Smooth muscle cell of the brain vasculature (primary cell): ENCODE measurements at regions not wholly inside any gene's neighbourhood (a gene's known extent, or its start where the extent isn't known, plus 50 kb on each side); places are given as distances from the start of the nearest gene placed in this dataset.

ENCODE experiments used
- DNase-seq: peaks from one replicate; pipeline ENCODE4 v3.0.0-alpha.2; 2012; ENCODE audit warnings: low read depth, low spot score

DNA sequence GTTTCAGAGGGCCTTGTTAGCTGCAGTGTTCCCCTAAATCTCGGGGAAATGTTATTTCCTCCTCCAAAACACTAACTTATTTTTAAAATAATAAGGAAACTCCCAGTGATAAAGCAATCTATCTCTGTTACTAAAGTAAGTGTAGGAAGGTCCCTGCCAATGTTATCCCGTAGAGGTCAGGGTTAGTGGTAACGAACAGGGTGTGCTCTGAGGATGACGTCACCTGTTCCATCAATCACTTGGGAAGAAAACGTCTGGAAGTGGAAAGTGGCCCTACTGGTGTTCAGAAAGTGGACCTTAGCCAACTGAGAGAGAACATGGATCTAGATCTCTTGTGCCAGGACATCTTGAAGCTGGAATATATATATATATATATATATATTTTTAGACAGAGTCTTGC, 249.5 kb downstream of the BCOR start:
- DNase-seq: no peak

DNA sequence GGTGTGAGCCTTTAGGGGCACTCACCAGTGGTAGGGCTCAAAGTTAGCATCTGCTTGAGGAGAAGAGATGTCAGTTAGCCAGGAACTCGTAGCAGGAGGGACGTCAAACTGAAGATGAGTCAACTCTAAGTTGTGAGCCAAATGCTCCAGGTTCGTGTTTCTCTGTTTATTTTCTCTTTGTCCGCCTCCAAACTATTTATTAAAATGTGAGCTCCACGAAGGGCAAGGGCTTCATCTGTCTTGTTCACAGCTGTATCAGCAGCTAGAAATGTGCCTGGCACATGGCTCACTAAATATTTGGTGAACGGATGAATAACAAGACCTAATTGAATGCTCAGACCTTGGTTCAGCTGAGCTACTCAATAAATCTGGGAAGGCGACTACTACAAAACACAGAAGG, 248.9 kb downstream of the BCOR start:
- peak; percentile 61 for DNase-seq

DNA sequence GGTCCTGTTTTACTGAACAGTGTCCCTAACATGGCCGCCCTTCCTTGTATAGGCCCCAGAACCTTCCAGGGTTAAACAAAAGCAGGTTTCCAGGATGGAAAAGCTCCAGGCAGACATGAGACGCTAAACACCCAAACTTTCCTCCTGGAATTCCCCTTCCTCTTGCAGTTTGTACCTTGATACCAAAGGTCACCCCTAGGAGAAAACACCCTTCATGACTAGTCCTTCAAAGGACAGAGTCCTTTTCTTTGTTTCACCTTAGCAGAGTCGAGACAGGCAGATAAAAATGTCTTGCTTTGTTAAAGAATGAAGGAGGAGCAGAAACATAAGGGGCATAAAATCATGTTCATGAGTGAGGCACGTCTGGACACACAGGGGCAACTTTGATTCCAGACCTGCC, 247.5 kb downstream of the BCOR start:
- no peak for DNase-seq

DNA sequence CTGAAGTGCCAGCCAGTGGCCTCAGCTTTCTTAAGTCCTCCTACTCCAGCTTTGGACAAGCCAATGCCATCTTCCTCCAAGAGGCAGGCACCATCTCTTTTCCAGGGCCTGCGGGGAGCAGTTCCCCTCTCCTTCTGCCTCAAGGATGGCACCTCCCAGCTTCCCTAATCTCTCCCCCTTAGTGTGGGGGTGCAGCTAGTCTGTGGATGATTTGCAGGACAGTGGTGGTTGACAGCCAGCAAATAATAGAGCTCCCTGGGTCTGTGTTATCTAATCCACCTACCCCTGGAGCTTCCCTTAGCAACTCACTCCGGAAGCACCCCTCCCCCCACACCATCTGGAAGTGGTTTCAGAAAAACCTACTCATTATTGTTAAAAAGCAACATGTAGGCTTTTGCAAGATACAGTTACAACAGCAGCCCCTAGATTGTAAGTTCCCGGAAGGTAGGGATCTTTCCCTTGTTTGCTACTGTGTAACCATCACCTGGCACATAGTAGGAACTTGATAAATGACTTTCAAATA, 247.1 kb downstream of the BCOR start:
- DNase-seq: peak; percentile 28

DNA sequence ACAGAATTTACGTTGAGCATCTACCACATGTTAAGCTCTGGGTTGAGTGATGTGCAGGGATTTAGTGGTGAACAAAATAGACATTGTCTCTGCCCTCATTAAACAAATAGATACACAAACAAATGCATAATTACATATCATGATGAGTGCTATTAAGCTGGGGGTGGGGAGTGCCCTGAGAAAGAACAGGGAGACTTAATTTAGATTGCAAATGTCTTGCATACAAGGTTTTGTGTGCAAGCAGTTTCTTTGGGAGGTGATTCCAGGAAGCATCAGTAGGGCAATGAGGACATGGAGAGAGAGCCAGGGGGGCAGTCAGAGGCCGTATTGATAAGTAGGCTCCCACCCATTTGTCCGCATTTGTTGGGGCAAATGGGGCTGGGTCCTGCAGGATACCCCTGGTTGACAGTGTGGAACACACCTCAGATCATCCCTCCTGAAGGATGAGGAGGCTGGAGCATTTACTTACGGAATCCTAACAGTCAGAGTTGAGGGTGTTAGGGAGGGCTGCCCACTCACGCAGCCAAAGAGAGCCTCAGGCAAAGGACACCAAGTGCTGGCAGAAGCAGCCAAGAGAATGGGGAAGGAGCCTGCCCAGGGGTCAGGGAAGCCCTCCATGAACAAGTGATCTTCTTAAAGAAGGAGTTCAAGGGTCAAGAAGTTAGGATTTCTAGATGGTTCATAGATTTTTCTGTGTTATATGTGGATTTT, 245.9 kb downstream of the BCOR start:
- no peak for DNase-seq

DNA sequence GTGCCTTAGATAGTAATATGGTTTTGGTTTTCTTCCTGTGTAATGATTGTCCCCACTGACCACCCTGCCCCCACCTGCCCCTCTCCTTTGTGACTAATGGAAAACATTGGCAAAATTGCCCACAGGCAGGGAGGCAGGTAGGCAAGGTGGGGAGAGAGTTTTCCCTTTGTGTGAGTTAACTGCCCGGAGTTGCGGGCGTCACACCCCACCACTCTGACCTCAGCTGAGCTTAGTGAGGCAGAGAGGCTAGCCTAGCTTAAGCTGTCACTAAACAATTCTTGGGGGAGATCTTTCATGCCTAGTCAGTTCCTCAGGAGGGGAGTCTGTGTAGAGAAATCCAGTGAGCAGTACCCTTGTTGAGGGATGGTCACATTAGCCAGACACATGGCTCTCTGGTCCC, 245.3 kb downstream of the BCOR start:
- DNase-seq: no peak

DNA sequence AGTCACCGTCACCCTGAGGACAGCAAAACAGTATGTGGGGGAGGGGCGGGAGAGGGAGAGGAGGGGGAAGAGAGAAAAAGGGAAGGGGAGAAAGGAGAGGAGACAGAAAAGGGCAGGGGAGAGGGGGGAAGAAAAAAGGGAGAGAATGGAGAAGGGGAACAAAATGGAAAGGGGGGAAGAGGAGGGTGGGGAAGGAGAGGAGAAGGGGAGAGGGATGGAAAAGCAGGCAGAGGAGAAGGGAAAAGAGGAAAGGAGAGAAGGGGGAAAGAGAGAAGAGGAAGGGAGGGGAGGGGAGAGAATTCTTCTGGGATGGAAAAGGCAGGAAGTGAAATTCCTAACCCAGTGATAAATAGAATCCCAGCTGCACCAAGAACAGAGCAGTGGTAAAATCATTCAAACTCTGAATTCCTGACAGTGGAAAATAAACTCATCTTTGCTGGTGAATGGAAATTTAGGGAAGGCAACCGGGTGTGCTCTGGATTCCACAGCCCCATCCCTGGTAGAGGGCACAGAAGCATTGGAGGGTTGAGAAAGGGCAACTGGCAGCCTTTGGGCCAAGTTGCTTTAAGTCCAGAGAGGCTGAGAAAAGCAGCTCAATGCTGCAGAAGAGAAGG, 244.2 kb downstream of the BCOR start:
- no peak for DNase-seq

- no peak for DNase-seq
These were observed 242.7 kb downstream of the BCOR start for GRCh38 chrX:39854772-39855747.

DNA sequence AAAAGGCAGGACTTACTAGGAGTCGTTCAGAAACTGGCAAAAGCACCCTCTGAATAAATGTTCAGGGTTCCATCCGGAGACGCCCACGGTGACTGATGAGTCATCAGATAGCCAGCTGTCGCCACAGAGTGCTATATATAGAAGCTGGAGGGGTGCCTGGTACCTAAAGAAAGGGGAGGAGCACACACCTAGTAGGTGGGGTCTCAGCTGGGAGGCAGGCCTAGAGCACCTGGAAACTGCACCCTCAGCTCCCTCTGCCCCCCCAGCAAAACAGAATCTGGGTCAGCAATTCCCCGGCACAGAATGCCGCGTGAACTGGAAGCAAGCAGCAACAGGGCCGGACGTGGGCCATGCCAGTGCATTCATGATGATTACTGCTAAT, 242.0 kb downstream of the BCOR start:
- DNase-seq: no peak

DNA sequence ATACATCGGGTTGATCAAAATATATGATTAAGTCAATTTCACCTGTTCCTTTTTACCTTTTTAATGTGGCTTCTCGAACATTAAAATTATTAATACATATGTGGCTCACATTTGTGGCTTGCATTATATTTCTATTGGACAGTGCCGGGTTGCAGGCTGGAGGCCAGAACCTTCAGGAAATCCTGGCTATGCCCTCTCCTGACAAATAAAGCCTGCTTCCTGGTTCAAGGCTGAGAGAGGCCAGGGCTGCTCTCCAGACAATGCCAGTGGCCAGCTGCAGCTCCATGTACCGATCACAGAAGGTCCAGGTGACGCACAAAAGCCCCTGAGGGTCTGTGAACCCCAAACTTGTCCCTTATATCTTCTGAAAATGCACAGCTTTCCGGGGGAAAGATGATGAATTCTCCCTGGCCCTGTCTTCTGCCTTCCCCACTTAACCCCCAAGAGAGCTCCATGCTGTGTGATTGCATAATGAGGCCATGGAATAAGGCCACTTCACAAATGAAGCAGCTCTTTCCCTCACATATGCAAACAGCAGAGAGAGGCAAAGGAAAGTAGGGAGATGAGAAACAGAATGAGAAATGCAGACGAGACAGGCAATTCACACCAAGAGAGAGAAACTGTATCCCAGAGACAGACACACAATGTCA, 241.2 kb downstream of the BCOR start:
- no peak for DNase-seq

GRCh38 chrX:39857780-39858179, 240.0 kb downstream of the BCOR start:
- DNase-seq: no peak

DNA sequence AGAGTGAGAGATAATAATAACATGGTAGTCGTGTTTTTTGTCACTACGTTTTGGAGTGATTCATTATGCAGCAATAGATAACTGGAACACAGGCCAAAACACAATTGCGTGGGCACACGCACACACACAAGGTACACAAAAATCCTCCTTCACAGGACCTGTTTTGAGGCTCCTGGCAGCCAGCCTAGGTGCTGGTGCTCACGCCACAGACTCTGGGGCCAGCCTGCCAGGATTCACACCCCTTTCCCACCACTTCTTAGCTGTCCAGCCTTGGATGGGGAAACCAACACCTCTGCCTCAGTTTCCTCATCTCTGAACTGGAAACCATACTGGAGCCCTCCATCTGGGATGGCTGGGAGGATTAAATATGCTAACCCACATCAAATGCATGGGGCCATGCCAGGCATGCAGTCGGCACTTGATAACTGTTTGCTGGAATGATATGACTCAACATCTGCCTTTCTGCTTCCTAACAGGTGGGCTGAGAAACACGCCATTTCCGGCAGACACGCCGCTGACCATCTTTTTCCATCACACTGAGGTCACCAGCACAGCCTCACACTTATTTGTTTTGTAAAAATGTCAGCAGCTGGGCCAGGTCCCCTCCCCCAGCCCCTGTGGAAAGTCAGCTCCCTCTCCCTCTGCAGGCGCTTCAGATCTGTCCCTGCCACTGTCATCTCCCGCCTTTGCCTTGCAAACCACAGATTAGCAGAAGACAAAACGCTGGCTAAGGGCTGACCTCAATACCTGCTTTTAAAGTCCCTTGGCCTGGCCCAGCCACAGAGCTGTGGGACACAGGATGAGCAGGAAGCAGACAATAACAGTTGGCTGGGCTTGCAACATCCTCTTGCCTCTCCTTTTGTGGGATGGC, 237.5 kb downstream of the BCOR start:
- no peak for DNase-seq

DNA sequence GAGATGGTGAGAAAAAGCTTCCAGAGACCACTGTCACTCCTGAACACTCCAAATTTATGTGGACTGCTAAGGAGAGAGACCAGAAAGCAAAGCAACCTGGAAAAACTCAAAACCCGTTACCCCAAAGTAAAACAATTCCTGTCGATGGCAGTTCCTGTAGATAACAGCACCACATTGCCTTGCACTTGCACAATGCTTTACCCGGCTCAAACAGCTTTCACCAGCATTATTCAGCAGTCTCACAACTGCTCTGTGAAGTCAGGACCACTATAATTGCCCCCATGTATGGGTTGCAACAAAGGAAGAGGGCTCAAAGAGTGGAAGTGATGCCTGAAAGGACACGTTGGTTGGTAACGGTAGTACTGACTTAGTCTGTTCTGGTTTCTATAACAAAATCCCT, 234.8 kb downstream of the BCOR start:
- DNase-seq: no peak

DNA sequence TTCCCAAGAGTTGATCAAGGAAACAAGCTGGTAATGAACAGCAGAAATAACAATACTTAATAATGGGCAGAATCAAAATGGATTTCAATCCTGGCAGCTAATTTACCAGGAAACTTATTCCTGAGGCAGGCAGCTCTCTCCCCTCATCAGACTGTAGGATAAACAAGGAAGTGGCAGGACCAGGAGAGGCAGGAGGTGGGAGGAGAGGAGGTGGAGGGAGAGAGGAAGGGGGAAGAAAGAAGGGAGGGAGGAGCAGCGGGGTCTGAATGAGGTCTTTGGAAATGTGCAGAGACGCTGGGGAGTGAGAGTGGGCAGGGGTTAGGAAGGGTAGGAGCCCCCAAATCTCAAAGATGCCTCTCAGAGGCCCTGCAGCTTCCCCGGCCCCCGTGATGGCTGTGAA, 231.5 kb downstream of the BCOR start:
- no peak for DNase-seq

DNA sequence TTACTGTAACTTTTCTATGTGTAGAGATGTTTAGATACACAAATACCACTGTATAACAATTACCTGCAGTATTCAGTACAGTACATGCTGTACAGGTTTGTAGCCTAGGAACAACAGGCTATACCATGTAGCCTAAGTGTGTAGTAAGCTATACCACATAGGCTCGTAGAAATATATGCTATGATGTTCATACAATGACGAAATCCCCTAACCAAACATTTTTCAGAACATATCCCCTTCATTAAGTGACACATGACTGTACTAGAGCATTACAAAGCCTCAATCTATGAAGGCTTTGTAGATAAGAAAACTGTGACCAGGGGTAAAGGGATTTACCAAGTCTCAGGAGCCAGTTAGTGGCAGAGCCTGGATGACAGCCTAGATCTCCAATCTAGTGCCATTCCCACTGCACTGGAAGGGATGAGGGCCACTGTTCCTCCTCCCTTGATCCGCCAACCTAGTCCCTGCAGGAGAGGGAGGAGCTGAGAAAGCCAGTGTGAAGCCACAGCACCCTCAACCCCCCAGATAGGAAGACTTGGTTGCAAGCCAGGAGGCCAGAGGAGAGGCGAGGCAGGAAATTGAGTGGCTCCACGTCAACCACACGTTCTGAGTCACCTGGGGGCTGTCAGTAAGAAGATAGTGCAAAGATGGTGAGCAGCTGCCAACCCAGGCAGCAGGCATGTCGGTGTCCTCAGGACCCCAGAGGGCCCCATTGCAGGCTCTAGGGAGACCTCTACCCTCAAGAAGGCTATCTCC, 227.7 kb downstream of the BCOR start:
- no peak for DNase-seq

DNA sequence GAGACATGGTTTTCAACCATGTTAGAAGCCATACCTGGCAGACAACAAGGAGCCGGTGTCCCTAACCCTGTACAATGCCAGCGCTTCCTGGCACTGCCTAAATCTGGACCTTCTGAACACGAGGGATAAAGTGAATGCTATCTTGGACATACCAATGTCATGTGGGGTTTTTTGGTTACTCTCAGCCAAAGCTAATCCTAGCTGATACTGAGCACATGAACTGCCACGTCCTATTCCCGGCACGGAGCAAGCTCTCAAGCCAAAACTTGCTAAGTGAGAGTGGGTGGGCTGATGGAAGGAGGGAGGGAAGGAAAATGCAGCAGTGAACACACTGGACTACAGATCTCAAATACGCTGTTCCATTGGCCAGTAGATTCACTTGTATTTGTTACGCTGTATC, 226.1 kb downstream of the BCOR start:
- DNase-seq: no peak

DNA sequence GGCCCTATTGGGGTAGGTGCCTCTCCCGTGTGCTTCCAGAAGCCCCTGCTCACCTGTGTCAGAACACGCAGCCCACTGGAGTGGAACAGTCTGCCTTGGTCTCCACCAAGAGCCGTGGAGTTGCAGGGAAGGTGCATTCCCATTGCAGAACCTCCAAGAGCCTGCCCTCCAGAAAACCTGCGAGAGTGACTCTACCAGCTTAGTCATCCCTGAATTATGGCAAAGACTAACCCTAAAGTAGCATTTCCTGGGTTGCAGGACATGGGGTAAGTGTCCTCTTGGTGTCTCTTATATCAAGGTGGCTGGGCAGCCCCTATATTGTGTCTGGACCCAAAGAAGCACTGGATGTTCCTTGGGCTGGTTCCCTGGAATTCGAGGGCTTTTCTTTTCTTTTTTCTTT, 224.6 kb downstream of the BCOR start:
- DNase-seq: no peak

- no peak for DNase-seq
These were observed 223.4 kb downstream of the BCOR start for GRCh38 chrX:39874202-39874816.

DNA sequence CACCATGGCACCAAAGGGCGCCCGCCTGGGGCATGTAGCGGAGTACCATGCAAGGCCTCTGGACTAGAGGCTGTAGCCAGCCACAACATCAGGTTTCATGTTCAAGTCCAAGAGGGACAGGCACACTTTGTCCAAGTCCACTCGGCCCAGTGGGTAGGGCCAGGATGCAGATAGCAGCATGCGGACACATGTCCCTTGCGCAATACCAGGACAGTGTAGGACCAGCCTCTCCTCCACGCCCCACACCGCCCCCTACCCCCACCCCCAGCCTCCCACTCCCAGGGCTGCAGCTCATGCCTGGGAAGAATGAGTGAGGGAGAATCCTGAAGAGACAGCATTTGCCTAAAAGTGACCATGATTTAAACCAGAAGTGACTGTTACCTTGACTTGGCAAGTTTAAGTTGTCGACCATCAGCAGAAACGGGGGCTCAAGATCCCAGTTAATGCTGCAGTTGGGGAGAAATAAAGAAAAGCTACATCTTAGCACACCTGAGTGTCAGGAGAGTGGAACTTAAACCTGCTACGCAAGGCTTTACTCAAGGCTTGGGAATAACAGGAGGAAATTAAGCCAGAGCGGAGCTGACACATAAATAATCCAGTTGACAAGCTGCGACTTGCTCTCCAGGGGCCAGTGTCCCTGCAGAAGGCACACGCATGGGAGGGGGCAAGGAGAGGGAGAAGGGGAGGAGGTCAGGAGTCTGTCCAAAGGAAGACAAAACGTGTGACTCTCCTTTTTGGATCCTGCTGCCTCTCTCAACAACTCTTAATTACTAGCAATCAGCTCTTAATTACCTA, 221.7 kb downstream of the BCOR start:
- DNase-seq: no peak
